Stimulated activated CD4-positive, alpha-beta T cell treated with anti-CD3 and anti-CD28 coated beads, Interleukin-2, amount 100 ng/mL, for 48 hours (primary cell): ENCODE measurements at regions not wholly inside any gene's neighbourhood (a gene's known extent, or its start where the extent isn't known, plus 50 kb on each side); places are given as distances from the start of the nearest gene placed in this dataset.

ENCODE experiments used
- DNase-seq, 2 donors: peaks; one replicate each; pipeline ENCODE4 v3.0.0-alpha.2; 2020

- DNase-seq, result no peak
Observed at GRCh38 chr11:80626721-80627120, 1185.9 kb upstream of the TENM4 start.

- no peak for DNase-seq
Observed at GRCh38 chr11:80625563-80625962, 1184.7 kb upstream of the TENM4 start.

DNA sequence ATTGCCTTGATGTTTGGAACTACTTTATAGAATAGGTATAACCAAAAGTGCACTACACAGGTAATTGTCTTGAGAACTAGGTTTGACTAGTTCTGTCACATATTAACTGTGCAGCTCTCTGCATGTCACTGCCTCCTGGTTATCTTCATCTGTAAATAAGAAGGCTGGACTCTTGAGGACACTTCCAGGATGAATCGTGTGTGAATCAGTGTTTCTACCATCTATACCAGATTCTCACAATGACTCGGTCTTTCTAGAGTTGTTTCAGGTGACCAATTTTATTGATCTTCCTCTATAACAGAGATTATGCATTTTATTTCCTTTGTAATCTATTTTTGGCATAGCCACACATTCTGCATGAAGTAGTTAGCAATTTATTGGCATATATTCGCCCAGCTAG lies 1181.0 kb upstream of the TENM4 start:
- no peak for DNase-seq

- DNase-seq, result no peak
Observed at GRCh38 chr11:80620867-80621266, 1180.0 kb upstream of the TENM4 start.

- no peak for DNase-seq
Observed at GRCh38 chr11:80617156-80617555, 1176.3 kb upstream of the TENM4 start.

- no peak for DNase-seq
Observed at GRCh38 chr11:80616070-80616800, 1175.4 kb upstream of the TENM4 start.

DNA sequence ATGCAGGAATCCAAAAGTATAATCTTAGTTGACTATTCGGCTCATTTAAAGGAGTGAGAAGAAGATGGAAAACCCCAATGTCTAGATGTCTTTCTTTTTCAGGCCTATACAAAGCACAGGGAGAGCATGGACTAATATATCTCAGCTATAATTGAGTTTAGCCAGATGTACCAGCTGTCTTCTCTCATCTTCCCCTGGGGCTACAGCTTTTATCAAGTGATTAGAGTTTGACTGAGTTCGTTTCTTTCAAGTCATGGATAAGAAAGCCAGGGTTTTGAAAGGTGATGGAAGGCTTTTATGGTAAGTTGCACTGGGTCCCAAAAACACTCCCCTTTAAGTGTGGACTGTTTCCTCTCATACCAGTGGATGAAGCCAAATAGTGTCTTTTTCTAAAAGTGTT lies 1172.8 kb upstream of the TENM4 start:
- no peak for DNase-seq

DNA sequence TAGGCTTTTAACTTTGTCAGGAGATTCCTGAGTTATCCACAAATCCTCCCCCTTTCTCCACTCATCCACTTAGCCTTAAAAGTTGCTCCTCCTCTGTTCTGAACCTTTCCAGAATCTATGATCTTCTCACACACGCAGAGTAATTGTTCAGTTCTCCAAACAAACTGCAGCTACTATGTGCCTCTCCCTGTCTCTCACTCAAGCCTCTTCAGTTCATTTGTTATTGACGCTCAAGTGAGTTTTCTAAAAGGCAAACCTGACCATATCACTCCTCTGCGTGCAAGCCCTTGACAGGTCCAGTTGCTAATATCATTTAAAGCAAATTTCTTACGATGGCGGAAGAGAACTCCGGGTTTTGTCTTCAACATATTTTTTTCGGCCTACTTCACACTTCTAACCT lies 1169.7 kb upstream of the TENM4 start:
- no peak for DNase-seq

DNA sequence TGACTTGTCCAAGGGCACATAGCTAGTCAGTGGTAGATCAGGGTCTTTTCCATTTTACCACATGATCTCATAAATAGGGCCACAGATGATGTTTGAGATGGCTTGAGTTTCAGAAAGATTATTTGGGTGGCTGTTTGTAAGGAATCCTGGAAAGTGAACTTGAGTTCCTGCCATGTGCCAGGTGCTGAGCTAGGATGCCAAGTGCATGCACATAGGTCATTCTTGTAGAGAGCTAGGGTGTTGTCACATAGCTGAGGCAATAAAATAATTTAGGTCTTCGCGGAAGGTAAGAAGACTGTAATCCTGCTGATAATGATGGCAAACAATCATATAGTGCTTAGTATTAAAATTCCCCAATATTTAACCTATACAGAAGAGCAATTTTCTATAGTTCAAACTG lies 1162.6 kb upstream of the TENM4 start:
- no peak for DNase-seq

- no peak for DNase-seq
Observed at GRCh38 chr11:80598905-80599304, 1158.1 kb upstream of the TENM4 start.

DNA sequence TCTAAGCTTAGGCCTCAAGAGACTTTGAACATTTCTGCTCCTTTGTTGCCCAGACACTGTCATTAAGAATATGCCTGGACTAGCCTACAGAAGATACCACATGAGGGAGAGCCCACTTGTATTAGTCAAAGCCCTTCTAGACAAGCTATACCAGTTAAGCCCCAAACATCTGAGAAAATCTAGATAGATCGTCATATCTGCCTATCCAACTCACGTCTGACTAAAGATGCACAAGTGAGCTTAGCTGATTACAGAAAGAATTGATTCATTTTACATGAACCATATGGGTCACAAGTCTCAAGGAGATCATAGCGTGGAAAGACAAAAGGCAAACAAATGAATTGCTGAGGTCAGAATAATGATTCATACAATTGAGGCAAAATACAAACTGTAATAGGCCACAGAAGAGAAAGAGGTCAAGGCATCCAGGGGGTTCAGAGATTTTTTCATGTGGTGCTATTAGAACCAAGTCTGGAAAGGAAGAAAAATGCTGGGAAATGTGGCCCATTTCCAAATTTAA lies 1155.5 kb upstream of the TENM4 start:
- DNase-seq, result no peak

DNA sequence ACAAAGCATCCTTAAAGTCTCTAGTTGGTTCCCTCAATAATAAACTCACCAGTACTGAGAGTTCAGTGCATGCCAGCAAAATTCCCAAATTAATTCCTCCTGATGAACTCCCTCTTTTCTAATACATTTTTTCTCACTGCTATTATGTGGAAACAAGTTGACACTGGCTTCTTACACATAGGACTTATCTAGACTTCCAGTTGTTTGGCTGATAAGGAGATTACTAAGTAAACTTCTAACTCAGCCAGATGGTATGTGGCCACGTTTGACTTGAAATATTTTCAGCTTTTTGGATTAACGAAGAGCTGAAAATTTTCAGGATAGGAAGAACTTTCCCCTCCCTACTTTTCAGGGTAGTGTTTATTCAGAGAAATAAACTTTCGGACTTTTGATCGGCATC lies 1154.2 kb upstream of the TENM4 start:
- no peak for DNase-seq

GRCh38 chr11:80593648-80594374 lies 1153.0 kb upstream of the TENM4 start:
- no peak for DNase-seq

- DNase-seq, result no peak
Observed at GRCh38 chr11:80592546-80592945, 1151.7 kb upstream of the TENM4 start.

DNA sequence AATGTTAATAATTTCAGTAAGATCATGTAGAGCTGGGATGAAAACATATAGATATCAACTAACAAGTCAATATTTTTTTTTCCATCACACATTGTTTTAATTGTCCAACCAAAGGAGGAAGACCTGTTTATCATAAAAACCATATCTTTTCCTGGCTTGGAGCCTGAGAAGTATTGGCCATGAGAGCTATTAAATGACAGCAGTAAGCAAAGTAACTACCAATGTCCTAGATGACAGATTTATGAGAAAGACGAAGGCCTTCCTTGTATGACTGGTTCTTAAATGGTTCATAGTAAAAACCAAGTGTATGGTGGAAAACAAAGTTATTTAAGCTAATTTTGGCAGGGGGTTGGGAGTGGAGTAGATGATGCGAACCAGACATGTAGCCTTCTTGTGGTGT lies 1147.1 kb upstream of the TENM4 start:
- no peak for DNase-seq

DNA sequence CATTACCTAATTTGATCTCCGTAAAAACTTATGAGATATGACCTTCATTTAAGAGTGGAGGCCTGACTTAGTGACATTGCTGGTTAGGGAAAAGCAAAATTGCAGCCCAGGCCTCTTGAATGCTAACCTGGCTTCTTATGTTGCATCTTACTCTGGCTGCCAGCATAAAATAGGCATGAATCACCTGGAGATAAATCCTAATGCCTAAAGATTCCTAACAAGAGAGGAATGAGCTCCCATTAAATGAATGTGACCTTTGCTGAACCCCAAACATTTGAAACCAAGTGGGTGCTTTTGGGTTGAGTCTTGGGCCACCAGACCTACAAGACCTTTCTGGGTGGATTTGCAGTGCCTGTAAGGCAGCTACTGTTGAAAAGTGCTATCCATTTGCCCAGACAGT lies 1145.6 kb upstream of the TENM4 start:
- DNase-seq, result no peak

- DNase-seq, result no peak
Observed at GRCh38 chr11:80584661-80585060, 1143.8 kb upstream of the TENM4 start.

DNA sequence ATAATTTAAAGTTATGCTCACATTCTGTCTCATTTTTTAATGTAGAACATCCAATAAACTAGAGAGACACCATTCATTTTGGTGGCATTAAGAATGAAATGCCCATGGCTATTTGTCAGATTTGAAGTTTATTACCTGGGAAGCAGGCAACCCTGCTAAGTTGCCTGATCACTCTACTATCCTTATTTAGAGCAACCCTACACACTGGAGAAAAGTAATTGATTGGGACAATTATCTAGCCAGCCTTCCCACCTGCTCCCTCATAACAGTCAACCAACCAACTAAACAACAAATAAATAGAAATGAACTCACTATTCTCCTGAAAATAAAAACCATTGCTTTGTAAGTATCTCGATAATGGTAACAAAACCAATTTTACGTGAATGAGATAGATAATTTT lies 1129.0 kb upstream of the TENM4 start:
- no peak for DNase-seq

- no peak for DNase-seq
Observed at GRCh38 chr11:80565231-80565630, 1124.4 kb upstream of the TENM4 start.

GRCh38 chr11:80562523-80563125 lies 1121.8 kb upstream of the TENM4 start:
- DNase-seq, result no peak

DNA sequence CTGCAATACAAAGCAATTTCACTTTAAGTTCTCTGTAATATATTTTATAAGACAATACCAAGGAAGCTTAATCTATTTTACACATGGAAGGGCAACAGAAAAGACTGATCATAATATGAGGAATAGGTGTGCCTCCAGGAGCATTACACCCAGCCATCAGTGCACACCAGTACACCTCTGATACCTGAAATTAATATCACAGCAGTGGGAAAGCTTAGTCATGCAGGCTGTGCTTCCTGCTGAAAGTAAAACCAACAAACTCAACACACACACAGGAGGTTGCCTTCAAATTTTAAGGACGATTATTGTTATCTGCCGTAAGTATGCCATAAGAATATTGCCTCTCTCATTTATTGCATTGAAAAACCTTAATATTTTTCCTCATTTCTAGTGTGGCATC lies 1119.1 kb upstream of the TENM4 start:
- DNase-seq, result no peak

DNA sequence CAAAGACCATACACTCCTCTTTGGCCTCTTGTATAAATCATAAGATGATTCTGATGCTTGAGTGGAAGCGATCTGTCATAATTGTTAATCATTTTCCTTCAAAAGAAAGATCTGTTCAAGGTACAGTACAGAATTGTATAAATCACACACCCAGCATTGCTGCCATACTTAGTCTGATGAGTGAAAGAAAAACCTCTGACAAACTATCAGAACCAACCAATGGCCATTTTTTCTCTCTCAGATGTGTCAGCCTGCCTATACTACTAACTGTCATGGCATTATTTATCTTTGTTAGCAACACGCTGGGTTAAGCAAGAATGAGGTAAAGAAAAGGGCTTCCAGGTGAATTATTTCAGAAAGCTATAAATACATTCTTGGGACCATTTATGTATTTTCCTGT lies 1112.7 kb upstream of the TENM4 start:
- DNase-seq, result no peak

GRCh38 chr11:80542704-80543103 lies 1101.9 kb upstream of the TENM4 start:
- DNase-seq, result no peak

GRCh38 chr11:80538040-80538439 lies 1097.2 kb upstream of the TENM4 start:
- DNase-seq, result no peak
